ENCODE measurements at regions not wholly inside any gene's neighbourhood (a gene's known extent, or its start where the extent isn't known, plus 50 kb on each side); places are given as distances from the start of the nearest gene placed in this dataset.

DNA sequence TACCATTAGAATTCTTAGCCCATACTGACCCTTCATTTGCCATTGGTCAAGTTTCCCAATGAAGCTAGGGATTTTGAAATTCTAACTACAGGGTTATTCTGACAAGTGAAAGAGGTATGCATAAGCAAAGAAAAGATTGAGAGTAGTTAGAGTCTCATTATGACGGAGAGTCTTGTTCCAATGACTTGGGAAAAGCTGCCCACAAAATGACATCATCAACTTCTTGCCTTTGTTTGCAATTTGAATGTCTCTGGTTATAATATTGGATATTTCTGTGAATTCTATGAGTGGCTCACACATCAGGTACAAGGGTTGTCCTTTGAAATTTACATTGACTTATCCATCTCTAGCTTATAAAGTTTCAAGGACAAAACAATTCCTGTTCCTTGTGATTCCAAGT lies 772.2 kb downstream of the TRIB2 start:
- TF ChIP-seq, protein P1, sequence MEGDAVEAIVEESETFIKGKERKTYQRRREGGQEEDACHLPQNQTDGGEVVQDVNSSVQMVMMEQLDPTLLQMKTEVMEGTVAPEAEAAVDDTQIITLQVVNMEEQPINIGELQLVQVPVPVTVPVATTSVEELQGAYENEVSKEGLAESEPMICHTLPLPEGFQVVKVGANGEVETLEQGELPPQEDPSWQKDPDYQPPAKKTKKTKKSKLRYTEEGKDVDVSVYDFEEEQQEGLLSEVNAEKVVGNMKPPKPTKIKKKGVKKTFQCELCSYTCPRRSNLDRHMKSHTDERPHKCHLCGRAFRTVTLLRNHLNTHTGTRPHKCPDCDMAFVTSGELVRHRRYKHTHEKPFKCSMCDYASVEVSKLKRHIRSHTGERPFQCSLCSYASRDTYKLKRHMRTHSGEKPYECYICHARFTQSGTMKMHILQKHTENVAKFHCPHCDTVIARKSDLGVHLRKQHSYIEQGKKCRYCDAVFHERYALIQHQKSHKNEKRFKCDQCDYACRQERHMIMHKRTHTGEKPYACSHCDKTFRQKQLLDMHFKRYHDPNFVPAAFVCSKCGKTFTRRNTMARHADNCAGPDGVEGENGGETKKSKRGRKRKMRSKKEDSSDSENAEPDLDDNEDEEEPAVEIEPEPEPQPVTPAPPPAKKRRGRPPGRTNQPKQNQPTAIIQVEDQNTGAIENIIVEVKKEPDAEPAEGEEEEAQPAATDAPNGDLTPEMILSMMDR (IDR thresholded peaks at IDR 0.05) = no peak
- no peak for TF ChIP-seq POLR2A (IDR thresholded peaks at IDR 0.05)

All from heart left ventricle (tissue), 13 donors.